H1 (cell line): ENCODE measurements at regions not wholly inside any gene's neighbourhood (a gene's known extent, or its start where the extent isn't known, plus 50 kb on each side); places are given as distances from the start of the nearest gene placed in this dataset.

ENCODE experiments used
- CTCF ChIA-PET: fragments of 300-600 bp; sonication (Branson Sonifier 250); formaldehyde crosslinking; loops from one replicate; lab custom pipeline; 2021; ENCODE audit not compliant: partially characterized antibody; lab: Charles Lee
- POLR2A ChIA-PET: fragments of 300-600 bp; sonication (Branson Sonifier 250); formaldehyde crosslinking; loops from one replicate; lab custom pipeline; 2021; ENCODE audit warnings: inconsistent platforms; ENCODE audit not compliant: partially characterized antibody; lab: Charles Lee
- DNase-seq, 2 experiments: peaks; one replicate each; pipeline versions ENCODE4 v3.0.0 to v3.0.0-alpha.2; 2010 to 2022; ENCODE audit warnings: low spot score in 2 of 2, low read depth in 1 of 2, mixed read lengths in 1 of 2
- FAIRE-seq: peaks from 2 replicates; lab custom pipeline; 2011; peaks lifted over from hg19 to GRCh38; lab: Jason Lieb, UNC
- H2AFZ ChIP-seq: 2 replicates; pipeline ENCODE4 v1.8.1; 2012; ENCODE audit warnings: low read length, inconsistent platforms
- H2AK5ac ChIP-seq: 2 replicates; pipeline ENCODE4 v1.6.1; 2013; ENCODE audit warnings: low read depth, low read length
- H2BK120ac ChIP-seq: replicated peaks from 2 replicates; pipeline ENCODE3; 2013; ENCODE audit warnings: low read depth, low read length, inconsistent platforms
- H2BK12ac ChIP-seq: 2 replicates; pipeline ENCODE4 v1.6.1; 2013; ENCODE audit warnings: low read depth, low read length
- H2BK15ac ChIP-seq: 2 replicates; pipeline ENCODE4 v1.6.1; 2013; ENCODE audit warnings: low read length
- H2BK20ac ChIP-seq: 2 replicates; pipeline ENCODE4 v1.6.1; 2013; ENCODE audit warnings: low read length
- H2BK5ac ChIP-seq: 2 replicates; pipeline ENCODE4 v1.6.1; 2013; ENCODE audit warnings: low read depth, low read length
- H3K14ac ChIP-seq: 2 replicates; pipeline ENCODE4 v1.6.1; 2013; ENCODE audit warnings: inconsistent platforms; ENCODE audit not compliant: insufficient read length
- H3K18ac ChIP-seq: 2 replicates; pipeline ENCODE4 v1.6.1; 2013; ENCODE audit warnings: low read length; ENCODE audit errors: extremely low read depth
- H3K23ac ChIP-seq: 2 replicates; pipeline ENCODE4 v1.6.1; 2013; ENCODE audit warnings: inconsistent platforms; ENCODE audit not compliant: insufficient read length
- H3K23me2 ChIP-seq: 2 replicates; pipeline ENCODE4 v1.6.1; 2013; ENCODE audit warnings: low read depth, low read length
- H3K27ac ChIP-seq: 2 replicates; pipeline ENCODE4 v1.6.1; 2011; ENCODE audit warnings: low read depth, low read length, inconsistent platforms
- H3K27me3 ChIP-seq, 4 experiments: replicated peaks in 1 of 4; 1 replicate in 1 of 4; 2 replicates in 3 of 4; pipeline versions ENCODE4 v1.6.1 to v1.8.1; 2011 to 2013; ENCODE audit warnings: low read length in 3 of 4, mild to moderate bottlenecking in 3 of 4, inconsistent platforms in 2 of 4, mixed read lengths in 2 of 4, moderate library complexity in 1 of 4; ENCODE audit not compliant: control insufficient read depth in 3 of 4, insufficient read depth in 3 of 4; ENCODE audit errors: extremely low read depth in 1 of 4
- H3K36me3 ChIP-seq, 4 experiments: 2 replicates each; pipeline versions ENCODE4 v1.6.1 to v1.8.1; 2011 to 2013; ENCODE audit warnings: mild to moderate bottlenecking in 4 of 4, low read length in 3 of 4, moderate library complexity in 2 of 4, control low read depth in 1 of 4, inconsistent platforms in 1 of 4; ENCODE audit not compliant: insufficient read depth in 4 of 4, control insufficient read depth in 2 of 4
- H3K4ac ChIP-seq: replicated peaks from 2 replicates; pipeline ENCODE3; 2013; ENCODE audit warnings: low read length, low read depth, mixed read lengths, inconsistent platforms; ENCODE audit not compliant: insufficient read length
- H3K4me1 ChIP-seq, 4 experiments: replicated peaks in 1 of 4; 1 replicate in 1 of 4; 2 replicates in 3 of 4; pipeline versions ENCODE4 v1.6.1 to v1.8.1; 2011 to 2013; ENCODE audit warnings: low read length in 3 of 4, inconsistent platforms in 2 of 4, mixed read lengths in 1 of 4; ENCODE audit not compliant: insufficient read depth in 4 of 4, control insufficient read depth in 3 of 4
- H3K4me2 ChIP-seq, 2 experiments: 2 replicates each; pipeline versions ENCODE4 v1.6.1 to v1.8.1; 2011 to 2013; ENCODE audit warnings: low read depth in 2 of 2, low read length in 2 of 2, control low read depth in 1 of 2, inconsistent platforms in 1 of 2, mild to moderate bottlenecking in 1 of 2; ENCODE audit not compliant: insufficient read depth in 1 of 2
- H3K4me3 ChIP-seq, 4 experiments: fragments of 200-600, 300-600 bp in 1 of 4; sonication (generic), shearing (Covaris generic), sonication (Bioruptor Twin) in 1 of 4; 2 replicates each; pipeline versions ENCODE4 v1.5.1 to v1.8.1; 2011 to 2016; ENCODE audit warnings: low read length in 4 of 4, low read depth in 3 of 4, control low read depth in 2 of 4, inconsistent platforms in 2 of 4, mild to moderate bottlenecking in 2 of 4, mixed read lengths in 1 of 4, moderate library complexity in 1 of 4; ENCODE audit not compliant: insufficient read depth in 2 of 4; ENCODE audit errors: extremely low read depth in 1 of 4
- H3K56ac ChIP-seq: replicated peaks from 2 replicates; pipeline ENCODE3; 2013; ENCODE audit warnings: low read depth, mild to moderate bottlenecking, mixed read lengths, low read length, inconsistent platforms; ENCODE audit not compliant: insufficient read length
- H3K79me1 ChIP-seq: 2 replicates; pipeline ENCODE4 v1.6.1; 2013; ENCODE audit warnings: low read depth, low read length, control low read depth
- H3K79me2 ChIP-seq, 2 experiments: 2 replicates each; pipeline versions ENCODE4 v1.6.1 to v1.8.1; 2012 to 2013; ENCODE audit warnings: low read length in 2 of 2, mild to moderate bottlenecking in 2 of 2, inconsistent platforms in 1 of 2; ENCODE audit not compliant: insufficient read depth in 2 of 2, control insufficient read depth in 1 of 2
- H3K9ac ChIP-seq, 4 experiments: replicated peaks in 1 of 4; 1 replicate in 1 of 4; 2 replicates in 3 of 4; pipeline versions ENCODE4 v1.6.1 to v1.8.1; 2011 to 2013; ENCODE audit warnings: low read depth in 3 of 4, low read length in 3 of 4, control low read depth in 2 of 4, mild to moderate bottlenecking in 2 of 4, moderate library complexity in 2 of 4, inconsistent platforms in 1 of 4; ENCODE audit errors: extremely low read depth in 1 of 4
- H3K9me3 ChIP-seq, 2 experiments: 2 replicates each; pipeline versions ENCODE4 v1.6.1 to v1.8.1; 2012 to 2013; ENCODE audit warnings: mild to moderate bottlenecking in 2 of 2, moderate library complexity in 2 of 2, control low read depth in 1 of 2, inconsistent platforms in 1 of 2, low read depth in 1 of 2, low read length in 1 of 2, mixed read lengths in 1 of 2; ENCODE audit not compliant: insufficient read depth in 2 of 2
- H4K20me1 ChIP-seq, 2 experiments: replicated peaks in 1 of 2; 2 replicates each; pipeline versions ENCODE3 to v1.8.1; 2011 to 2013; ENCODE audit warnings: inconsistent platforms in 2 of 2, low read length in 2 of 2, mild to moderate bottlenecking in 1 of 2; ENCODE audit not compliant: insufficient read depth in 2 of 2, control insufficient read depth in 1 of 2
- H4K5ac ChIP-seq: 2 replicates; pipeline ENCODE4 v1.6.1; 2013; ENCODE audit warnings: low read length, low read depth, mixed read lengths, inconsistent platforms; ENCODE audit not compliant: insufficient read length
- H4K8ac ChIP-seq: 2 replicates; pipeline ENCODE4 v1.8.0; 2013; ENCODE audit warnings: mild to moderate bottlenecking, moderate library complexity, low read length, inconsistent platforms; ENCODE audit not compliant: insufficient read depth; ENCODE audit errors: extremely low read depth
- H4K91ac ChIP-seq: replicated peaks from 2 replicates; pipeline ENCODE3; 2013; ENCODE audit warnings: low read length, mixed read lengths, inconsistent platforms; ENCODE audit not compliant: insufficient read length
- SIN3A ChIP-seq, 2 experiments: IDR thresholded peaks in 1 of 2; conservative IDR thresholded peaks in 1 of 2; 2 replicates each; pipeline ENCODE4 v1.6.1; 2011 to 2012; ENCODE audit warnings: low read length in 2 of 2, improper control_type of control experiment in 1 of 2, low read depth in 1 of 2, mild to moderate bottlenecking in 1 of 2

DNA sequence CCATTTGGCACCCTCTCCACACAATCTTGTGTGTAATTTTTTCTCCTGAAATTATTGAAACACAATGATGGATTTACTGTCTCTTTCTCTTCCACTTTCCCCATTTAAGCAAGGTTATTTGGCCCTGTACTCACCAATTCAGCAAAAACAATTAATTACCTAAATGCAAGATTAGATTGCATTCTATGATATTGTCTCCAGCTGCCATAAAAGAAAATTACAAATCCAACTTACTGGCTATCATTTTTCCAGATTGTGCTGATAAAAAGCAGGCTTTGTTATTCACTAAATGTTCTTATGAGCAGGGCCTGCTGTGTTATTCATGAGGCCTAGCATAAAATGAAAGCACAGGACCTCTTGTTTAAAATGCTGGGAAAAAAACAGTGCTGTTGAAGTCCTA is 95.8 kb upstream of the IRAK1BP1 start:
- Histone ChIP-seq H3K36me3 (no peaks in the 10 kb centered on the region), H3K27me3 (no peaks in the 10 kb centered on the region), H3K4me1 (no peaks in the 10 kb centered on the region), H2BK20ac (no peak overlapping the region), H4K8ac (no peak overlapping the region), H3K4me3 (no peak overlapping the region), H3K56ac (no peak overlapping the region), H4K91ac (no peak overlapping the region), H3K4me2 (no peak overlapping the region), H4K20me1 (no peaks in the 10 kb centered on the region), H2BK15ac (no peak overlapping the region), H3K9ac (no peak overlapping the region), H2BK12ac (no peak overlapping the region), H2AFZ (no peak overlapping the region), H3K79me1 (no peaks in the 10 kb centered on the region), H2AK5ac (no peak overlapping the region), H3K79me2 (no peaks in the 10 kb centered on the region), H3K23ac (no peak overlapping the region), H2BK5ac (no peak overlapping the region), H3K14ac (no peak overlapping the region), H3K27ac (no peak overlapping the region), H3K4ac (no peak overlapping the region), H4K5ac (no peak overlapping the region), H3K18ac (no peak overlapping the region), H2BK120ac (no peak overlapping the region), H3K9me3 (no peaks in the 10 kb centered on the region), H3K23me2 (no peaks in the 10 kb centered on the region)
- DNase-seq = no peak
- no peak for TF ChIP-seq SIN3A (conservative IDR thresholded peaks at IDR 0.05 in 1 of 2, IDR thresholded peaks at IDR 0.05 in 1 of 2; ENCODE audit: low read depth in 1 of 2, low read length in 2 of 2)
- no peak for FAIRE-seq
- CTCF ChIA-PET = interaction anchor here (0.5 to 2.8 kb wide), 4 partner anchors 10 to 838 kb away, joined by 3 to 14 read pairs (median 3); no protein-coding TSS in a partner anchor
- POLR2A ChIA-PET = no interaction called here
